HG03565 (cell line): ENCODE measurements at regions not wholly inside any gene's neighbourhood (a gene's known extent, or its start where the extent isn't known, plus 50 kb on each side); places are given as distances from the start of the nearest gene placed in this dataset.

Experiments
- ATAC-seq: cut with Tn5 transposase; IDR thresholded peaks from one replicate; pipeline ENCODE4 v1.9.1; 2021; ENCODE audit warnings: mild to moderate bottlenecking, moderate library complexity; ENCODE audit not compliant: unreplicated experiment

DNA sequence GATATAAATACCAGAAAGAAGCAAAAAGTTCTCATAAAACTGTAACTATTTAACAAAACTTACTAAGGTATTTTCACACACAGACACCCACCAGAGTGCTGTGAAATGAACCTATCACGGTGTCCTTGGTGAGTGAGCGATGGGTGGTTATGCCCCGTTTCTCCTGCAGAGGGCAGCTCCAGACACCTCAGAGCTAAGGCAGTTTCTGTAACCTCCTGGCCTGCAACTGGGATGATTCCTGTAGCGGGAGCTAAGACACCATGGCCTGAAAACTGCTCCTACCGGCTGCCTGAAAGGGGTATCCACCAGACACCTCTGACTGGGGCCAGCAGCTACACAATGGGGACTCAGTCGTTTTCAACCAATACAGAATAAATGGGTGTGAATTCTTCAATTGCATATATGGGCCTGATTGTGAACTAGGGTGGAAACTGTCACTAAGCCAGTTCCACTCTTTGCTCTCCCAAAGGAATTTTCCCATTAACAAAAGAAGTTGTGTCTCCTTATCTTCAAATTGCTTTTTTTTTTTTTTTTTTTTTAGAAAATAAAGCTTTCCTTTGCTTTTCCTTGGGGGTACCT lies 2375.8 kb upstream of the TENM3 start:
- ATAC-seq: peak; percentile 96

GRCh38 chr4:179871726-179872125 lies 2371.5 kb upstream of the TENM3 start:
- no peak for ATAC-seq

DNA sequence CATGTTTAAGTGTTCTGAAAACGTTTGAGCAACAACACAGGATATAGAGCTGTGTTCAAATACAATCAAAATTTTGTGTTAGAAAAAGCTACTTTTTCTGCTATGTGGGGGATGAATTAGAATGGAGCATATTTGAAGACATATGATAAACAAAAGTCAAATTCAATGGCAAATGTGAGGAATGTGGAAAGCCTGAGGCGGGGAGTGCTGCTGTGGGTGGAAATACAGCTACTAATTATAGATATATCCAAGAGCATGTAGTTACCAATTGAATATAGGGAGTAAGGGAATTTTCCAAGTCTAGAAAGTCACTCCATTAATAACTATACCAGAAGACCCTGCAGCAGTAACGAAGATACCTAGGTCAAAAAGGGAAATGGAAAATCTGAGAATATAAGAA lies 2370.4 kb upstream of the TENM3 start:
- ATAC-seq: no peak

GRCh38 chr4:179880756-179881155 lies 2362.4 kb upstream of the TENM3 start:
- ATAC-seq: no peak

GRCh38 chr4:179894066-179894778 lies 2349.0 kb upstream of the TENM3 start:
- ATAC-seq: no peak

- ATAC-seq: no peak
Observed at GRCh38 chr4:179919587-179919986, 2323.6 kb upstream of the TENM3 start.

DNA sequence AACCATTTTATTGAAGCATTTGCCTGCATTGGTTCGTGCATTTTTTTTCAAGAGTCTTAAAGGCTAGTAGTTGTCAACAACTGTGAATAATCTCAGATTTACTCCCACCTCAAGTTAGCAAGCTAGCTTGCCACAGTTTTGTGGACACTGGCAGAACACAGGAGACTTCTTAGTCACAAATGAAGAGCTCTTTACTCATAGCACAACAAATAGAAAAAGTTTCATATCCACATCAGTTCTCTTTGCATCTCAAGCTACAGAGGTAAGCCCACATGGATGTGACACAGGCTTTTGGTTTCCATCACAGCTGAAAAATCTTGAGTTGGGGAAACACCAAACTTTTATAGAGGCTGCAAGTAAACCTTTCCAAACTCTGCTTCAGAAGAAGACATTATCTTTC lies 2315.7 kb upstream of the TENM3 start:
- no peak for ATAC-seq

DNA sequence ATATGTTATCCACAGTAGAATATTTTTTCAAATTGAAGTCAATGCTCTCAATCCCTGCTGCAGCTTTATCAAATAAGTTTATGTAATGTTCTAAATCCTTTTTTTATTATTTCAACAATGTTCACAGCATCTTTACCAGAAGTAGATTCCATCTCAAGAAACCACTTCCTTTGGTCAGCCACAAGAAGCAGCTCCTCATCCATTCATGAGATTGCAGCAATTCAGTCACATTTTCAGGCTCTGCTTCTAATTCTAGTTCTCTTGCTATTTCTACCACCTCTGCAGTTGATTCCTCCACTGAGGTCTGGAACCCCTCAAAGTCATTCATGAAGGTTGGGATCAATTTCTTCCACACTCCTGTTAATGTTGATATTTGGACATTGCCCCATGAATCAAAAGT lies 2301.3 kb upstream of the TENM3 start:
- ATAC-seq: no peak

DNA sequence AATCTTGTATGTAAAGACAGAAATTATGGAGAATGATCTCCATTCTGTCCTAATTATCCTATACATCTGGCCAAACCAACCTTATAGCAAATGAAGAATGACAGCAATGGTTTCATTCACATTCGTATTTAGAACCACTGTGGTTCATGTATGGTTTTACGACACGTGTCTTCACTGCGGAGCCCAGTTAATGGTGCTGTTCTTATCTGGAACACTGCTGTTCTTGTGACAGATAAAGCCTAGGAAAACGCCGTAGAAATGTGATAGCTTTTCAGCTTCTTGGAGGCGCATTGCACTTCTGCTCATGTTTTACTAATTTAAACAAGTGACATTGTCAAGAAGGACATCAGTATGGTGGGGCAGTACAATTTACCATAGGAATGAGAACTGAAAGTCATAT lies 2266.4 kb upstream of the TENM3 start:
- no peak for ATAC-seq

DNA sequence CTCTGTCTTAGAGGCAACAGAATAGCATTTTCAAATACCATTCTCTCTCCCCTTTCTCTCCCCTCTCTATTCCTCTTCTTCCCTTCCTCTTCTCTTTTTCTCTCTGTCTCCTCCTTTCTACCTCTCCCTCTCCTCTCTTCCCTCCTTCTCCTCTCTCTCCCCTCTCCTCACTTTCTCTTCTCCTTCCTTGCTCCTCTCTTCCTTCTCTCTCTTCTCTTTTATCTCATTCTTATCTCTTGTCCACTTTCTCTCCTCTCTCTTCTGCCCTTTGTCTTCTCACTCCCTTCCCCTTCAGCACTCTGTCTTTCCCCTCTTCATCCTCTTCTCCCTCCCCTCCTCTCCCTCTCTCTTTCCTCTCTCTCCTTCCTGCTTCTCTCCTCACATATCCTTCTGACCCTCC lies 2265.8 kb upstream of the TENM3 start:
- ATAC-seq: no peak

GRCh38 chr4:179981161-179981560 lies 2262.0 kb upstream of the TENM3 start:
- no peak for ATAC-seq

- ATAC-seq: peak; percentile 99
Observed at GRCh38 chr4:179989975-179990374, 2253.2 kb upstream of the TENM3 start.

GRCh38 chr4:180009316-180009715 lies 2233.9 kb upstream of the TENM3 start:
- no peak for ATAC-seq

GRCh38 chr4:180028682-180029081 lies 2214.5 kb upstream of the TENM3 start:
- ATAC-seq: peak; percentile 37

- ATAC-seq: no peak
Observed at GRCh38 chr4:180031330-180031729, 2211.9 kb upstream of the TENM3 start.

DNA sequence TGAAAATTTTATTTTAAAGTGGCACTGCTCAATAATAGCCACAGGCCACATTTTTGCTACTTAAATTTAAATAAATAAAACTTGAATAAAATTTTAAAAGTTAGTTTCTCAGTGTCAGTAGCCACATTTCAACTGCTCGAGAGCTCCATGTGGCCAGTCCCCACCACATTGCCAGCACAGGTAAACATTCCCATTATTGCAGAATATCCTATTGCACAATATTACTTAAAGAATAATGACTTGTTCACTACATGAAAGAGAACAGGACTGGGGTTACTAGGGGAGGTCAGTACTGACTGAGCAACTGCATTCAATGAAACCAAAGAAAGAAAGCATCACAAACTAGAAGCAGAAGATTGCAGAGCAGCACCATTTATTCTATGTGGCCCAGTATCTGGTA lies 2201.6 kb upstream of the TENM3 start:
- ATAC-seq: no peak

- no peak for ATAC-seq
Observed at GRCh38 chr4:180052629-180053028, 2190.6 kb upstream of the TENM3 start.

GRCh38 chr4:180054291-180054690 lies 2188.9 kb upstream of the TENM3 start:
- ATAC-seq: no peak

GRCh38 chr4:180057299-180057721 lies 2185.9 kb upstream of the TENM3 start:
- no peak for ATAC-seq

DNA sequence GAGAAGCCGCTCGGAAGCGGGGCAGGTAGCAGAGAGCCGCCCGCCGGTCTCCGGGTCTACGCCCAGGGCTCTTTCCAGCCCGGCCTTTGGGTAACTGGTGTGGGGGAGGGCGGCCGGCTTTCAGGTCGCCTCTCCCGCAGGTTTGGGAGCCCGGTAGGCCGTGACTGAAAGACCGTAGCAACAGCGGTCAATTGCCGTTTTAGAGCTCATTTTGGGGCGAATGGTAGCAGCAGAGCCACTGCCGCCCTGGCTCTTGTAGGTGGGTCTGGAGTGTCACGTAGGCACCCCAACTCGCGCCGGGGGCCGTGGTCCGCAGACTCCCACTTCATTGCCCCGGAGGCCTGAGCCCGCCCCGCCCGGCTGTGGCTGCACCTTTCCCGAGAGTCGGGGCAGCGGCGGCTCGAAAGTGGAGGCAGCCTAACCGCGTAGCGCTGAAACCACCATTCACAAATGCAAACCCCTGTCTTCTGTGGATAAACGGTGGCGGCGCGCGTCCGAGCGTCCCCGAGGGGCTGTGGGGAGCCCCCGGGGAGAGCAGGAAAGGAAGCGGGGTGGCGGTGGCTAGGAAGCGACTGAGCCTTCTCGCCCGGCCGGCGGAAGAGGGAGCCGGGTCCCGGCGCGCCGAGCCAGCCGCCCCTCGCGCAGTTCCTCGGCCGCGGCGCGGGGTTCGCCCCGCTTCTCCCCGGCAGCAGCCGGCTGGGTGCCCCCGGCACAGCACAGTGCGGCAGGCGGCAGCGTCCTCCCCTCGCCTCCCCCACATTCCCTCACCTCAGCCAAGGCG lies 2185.1 kb upstream of the TENM3 start:
- ATAC-seq: peak; percentile 37

GRCh38 chr4:180058691-180059215 lies 2184.4 kb upstream of the TENM3 start:
- peak; percentile 15 for ATAC-seq
